Fibroblast of the aortic adventitia (primary cell): ENCODE measurements at regions not wholly inside any gene's neighbourhood (a gene's known extent, or its start where the extent isn't known, plus 50 kb on each side); places are given as distances from the start of the nearest gene placed in this dataset.

Experiments
- DNase-seq: peaks from one replicate; pipeline ENCODE4 v3.0.0-alpha.2; 2010; ENCODE audit warnings: low read depth
- H3K4me3 ChIP-seq: 2 replicates; pipeline ENCODE4 v1.5.1; 2011; ENCODE audit warnings: low read depth, mild to moderate bottlenecking, control low read depth, low read length, moderate library complexity
- CTCF ChIP-seq: IDR thresholded peaks from 2 replicates; pipeline ENCODE4 v1.5.1; 2011; ENCODE audit warnings: mild to moderate bottlenecking, low read length, control low read depth, inconsistent platforms; ENCODE audit not compliant: insufficient read depth

DNA sequence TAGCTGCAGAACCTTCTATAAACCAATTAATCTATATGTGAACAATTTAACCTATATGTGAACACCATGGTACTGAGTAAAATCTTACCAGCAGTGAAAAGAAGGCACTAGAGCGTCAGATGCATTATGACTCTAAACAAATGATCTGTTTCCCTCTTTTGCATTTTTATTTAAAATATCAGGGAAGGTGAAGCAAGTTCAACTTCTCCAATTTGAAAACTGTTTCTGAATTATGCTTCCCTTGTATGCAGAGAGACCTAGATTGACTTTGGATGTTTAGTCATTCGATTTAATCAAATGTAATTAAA, 80.9 kb downstream of the DAD1 start:
- no peak for DNase-seq
- no peak overlapping the region for H3K4me3 ChIP-seq
- TF ChIP-seq CTCF, result no peak

- no peak overlapping the region for H3K4me3 ChIP-seq
- DNase-seq, result no peak
- no peak for TF ChIP-seq CTCF
Observed at GRCh38 chr14:22506778-22507351, 82.2 kb downstream of the DAD1 start.

DNA sequence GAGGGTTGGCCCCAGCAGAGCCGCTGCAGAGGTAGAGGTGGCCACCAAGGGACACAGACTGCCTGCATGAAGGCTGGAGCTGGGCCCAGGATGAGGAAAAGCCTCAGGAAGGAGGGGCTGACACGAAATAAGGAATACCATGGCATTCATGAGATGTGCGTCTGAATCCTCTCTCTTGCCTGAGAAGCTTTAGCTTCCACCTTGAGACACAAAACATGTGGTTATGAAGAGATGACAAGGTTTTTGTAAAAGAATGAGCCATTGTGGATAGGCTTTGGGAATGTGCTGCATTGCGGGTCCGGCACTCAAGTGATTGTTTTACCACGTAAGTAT, 82.7 kb downstream of the DAD1 start:
- DNase-seq, result no peak
- no peak for TF ChIP-seq CTCF
- no peak overlapping the region for H3K4me3 ChIP-seq

- TF ChIP-seq CTCF, result no peak
- H3K4me3 ChIP-seq, result no peak overlapping the region
- no peak for DNase-seq
Observed at GRCh38 chr14:22505697-22506377, 83.2 kb downstream of the DAD1 start.

DNA sequence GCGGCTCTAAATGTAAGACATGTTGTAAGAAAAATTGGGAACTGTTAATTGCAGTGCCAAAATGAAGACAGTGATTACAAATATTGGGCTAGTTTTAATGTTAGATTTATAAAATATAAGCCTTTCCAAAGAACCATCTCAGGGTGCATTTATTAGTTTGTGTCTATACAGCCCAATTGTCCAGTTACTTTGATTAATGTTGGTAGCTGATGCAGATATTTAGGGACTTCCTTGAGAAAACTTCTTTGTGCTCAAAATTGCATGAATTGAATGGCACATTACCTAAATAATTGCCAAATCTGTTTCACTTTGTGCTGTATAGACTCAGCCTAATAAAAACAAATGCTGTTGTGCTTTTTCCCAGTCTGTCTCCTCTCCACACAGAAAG, 83.7 kb downstream of the DAD1 start:
- no peak overlapping the region for H3K4me3 ChIP-seq
- no peak for TF ChIP-seq CTCF
- no peak for DNase-seq

- no peak for TF ChIP-seq CTCF
- no peak for DNase-seq
- no peak overlapping the region for H3K4me3 ChIP-seq
Observed at GRCh38 chr14:22502551-22502950, 86.5 kb downstream of the DAD1 start.

- TF ChIP-seq CTCF, result no peak
- H3K4me3 ChIP-seq, result no peak overlapping the region
- peak; percentile 29 for DNase-seq
Observed at GRCh38 chr14:22502007-22502406, 87.0 kb downstream of the DAD1 start.
